Myocyte (in vitro differentiated cells): ENCODE measurements at regions not wholly inside any gene's neighbourhood (a gene's known extent, or its start where the extent isn't known, plus 50 kb on each side); places are given as distances from the start of the nearest gene placed in this dataset.
A peak's percentile ranks its signal among the peaks of the same experiment; 100 is the strongest.

Source experiments
- DNase-seq: peaks from one replicate; pipeline ENCODE4 v3.0.0-alpha.2; 2012; ENCODE audit warnings: low read depth

- no peak for DNase-seq
These were observed 134.2 kb upstream of the IGF1R start for GRCh38 chr15:98514034-98514622.

GRCh38 chr15:98518823-98519561 is 129.3 kb upstream of the IGF1R start:
- peak; percentile 83 for DNase-seq

GRCh38 chr15:98519767-98520550 is 128.4 kb upstream of the IGF1R start:
- DNase-seq: no peak

- no peak for DNase-seq
These were observed 126.2 kb upstream of the IGF1R start for GRCh38 chr15:98522127-98522526.

GRCh38 chr15:98523912-98524662 is 124.3 kb upstream of the IGF1R start:
- no peak for DNase-seq

GRCh38 chr15:98524838-98525660 is 123.3 kb upstream of the IGF1R start:
- DNase-seq: no peak

GRCh38 chr15:98525661-98526001 is 122.7 kb upstream of the IGF1R start:
- no peak for DNase-seq

GRCh38 chr15:98526094-98526493 is 122.2 kb upstream of the IGF1R start:
- DNase-seq: no peak

GRCh38 chr15:98528046-98528725 is 120.2 kb upstream of the IGF1R start:
- no peak for DNase-seq

- peak; percentile 7 for DNase-seq
These were observed 118.9 kb upstream of the IGF1R start for GRCh38 chr15:98529205-98530145.

- DNase-seq: no peak
These were observed 117.8 kb upstream of the IGF1R start for GRCh38 chr15:98530570-98530969.

GRCh38 chr15:98532063-98532462 is 116.3 kb upstream of the IGF1R start:
- no peak for DNase-seq

GRCh38 chr15:98536976-98537375 is 111.4 kb upstream of the IGF1R start:
- no peak for DNase-seq

- DNase-seq: no peak
These were observed 110.8 kb upstream of the IGF1R start for GRCh38 chr15:98537516-98538060.

GRCh38 chr15:98541519-98541918 is 106.8 kb upstream of the IGF1R start:
- DNase-seq: no peak

GRCh38 chr15:98543237-98543636 is 105.1 kb upstream of the IGF1R start:
- no peak for DNase-seq

GRCh38 chr15:98546329-98546728 is 102.0 kb upstream of the IGF1R start:
- no peak for DNase-seq

- DNase-seq: no peak
These were observed 101.1 kb upstream of the IGF1R start for GRCh38 chr15:98547275-98547674.

GRCh38 chr15:98547741-98548138 is 100.6 kb upstream of the IGF1R start:
- DNase-seq: peak; percentile 72
